Glutamatergic neuron (in vitro differentiated cells): ENCODE measurements at regions not wholly inside any gene's neighbourhood (a gene's known extent, or its start where the extent isn't known, plus 50 kb on each side); places are given as distances from the start of the nearest gene placed in this dataset.

ENCODE experiments used
- DNase-seq: peaks from one replicate; pipeline ENCODE4 v3.0.0; 2022
- H3K27ac Mint-ChIP-seq: one replicate; pipeline ENCODE4 v1.8.0; 2020; ENCODE audit warnings: mild to moderate bottlenecking, mixed read lengths, inconsistent platforms; ENCODE audit not compliant: unreplicated experiment
- H3K27me3 Mint-ChIP-seq: one replicate; pipeline ENCODE4 v1.8.0; 2020; ENCODE audit warnings: mild to moderate bottlenecking, moderate library complexity, mixed read lengths, inconsistent platforms; ENCODE audit not compliant: unreplicated experiment
- H3K36me3 Mint-ChIP-seq: one replicate; pipeline ENCODE4 v1.8.0; 2020; ENCODE audit warnings: mild to moderate bottlenecking, mixed read lengths, inconsistent platforms; ENCODE audit not compliant: unreplicated experiment
- H3K4me1 Mint-ChIP-seq: one replicate; pipeline ENCODE4 v1.8.0; 2020; ENCODE audit warnings: mild to moderate bottlenecking, low read depth, mixed read lengths, inconsistent platforms; ENCODE audit not compliant: unreplicated experiment
- H3K4me3 Mint-ChIP-seq: one replicate; pipeline ENCODE4 v1.8.0; 2020; ENCODE audit warnings: mild to moderate bottlenecking, mixed read lengths, inconsistent platforms; ENCODE audit not compliant: unreplicated experiment
- H3K9me3 Mint-ChIP-seq: one replicate; pipeline ENCODE4 v1.8.0; 2020; ENCODE audit warnings: mild to moderate bottlenecking, moderate library complexity, mixed read lengths, inconsistent platforms; ENCODE audit not compliant: unreplicated experiment
- CTCF ChIP-seq: fragments of 200-600 bp; sonication (generic); IDR thresholded peaks from one replicate; pipeline ENCODE4 v1.5.0; 2021; ENCODE audit not compliant: partially characterized antibody, unreplicated experiment

- Mint-ChIP-seq H3K27ac (no peak overlapping the region), H3K4me1 (no peaks in the 10 kb centered on the region), H3K9me3 (no peaks in the 10 kb centered on the region)
These were observed 92.9 kb downstream of the RPS12 start for GRCh38 chr6:132907231-132907630.

GRCh38 chr6:132907914-132908313 is 93.5 kb downstream of the RPS12 start:
- H3K27ac Mint-ChIP-seq, result no peak overlapping the region

More at GRCh38 chr6:132907231-132907630, 92.9 kb downstream of the RPS12 start:
- DNase-seq, result no peak
- no peak overlapping the region for H3K4me3 Mint-ChIP-seq
- TF ChIP-seq CTCF, result no peak
- H3K27me3 Mint-ChIP-seq, result no peaks in the 10 kb centered on the region
- no peaks in the 10 kb centered on the region for H3K36me3 Mint-ChIP-seq

GRCh38 chr6:132909742-132910141 is 95.4 kb downstream of the RPS12 start:
- no peak overlapping the region for H3K27ac Mint-ChIP-seq
- H3K4me3 Mint-ChIP-seq, result no peak overlapping the region
- no peaks in the 10 kb centered on the region for H3K9me3 Mint-ChIP-seq
- H3K27me3 Mint-ChIP-seq, result no peaks in the 10 kb centered on the region
- DNase-seq, result no peak
- TF ChIP-seq CTCF, result no peak
- no peaks in the 10 kb centered on the region for H3K36me3 Mint-ChIP-seq
- H3K4me1 Mint-ChIP-seq, result no peaks in the 10 kb centered on the region

More at GRCh38 chr6:132907914-132908313, 93.5 kb downstream of the RPS12 start:
- no peak overlapping the region for H3K4me3 Mint-ChIP-seq
- no peak for TF ChIP-seq CTCF
- no peaks in the 10 kb centered on the region for H3K9me3 Mint-ChIP-seq
- no peak for DNase-seq
- no peaks in the 10 kb centered on the region for H3K36me3 Mint-ChIP-seq
- H3K4me1 Mint-ChIP-seq, result no peaks in the 10 kb centered on the region
- no peaks in the 10 kb centered on the region for H3K27me3 Mint-ChIP-seq

- no peak overlapping the region for H3K27ac Mint-ChIP-seq
- no peak for DNase-seq
- no peaks in the 10 kb centered on the region for H3K9me3 Mint-ChIP-seq
- H3K4me3 Mint-ChIP-seq, result no peak overlapping the region
- H3K36me3 Mint-ChIP-seq, result no peaks in the 10 kb centered on the region
- TF ChIP-seq CTCF, result no peak
- no peaks in the 10 kb centered on the region for H3K27me3 Mint-ChIP-seq
- H3K4me1 Mint-ChIP-seq, result no peaks in the 10 kb centered on the region
These were observed 96.4 kb downstream of the RPS12 start for GRCh38 chr6:132910759-132911158.

- Mint-ChIP-seq H3K4me1 (no peaks in the 10 kb centered on the region), H3K9me3 (no peaks in the 10 kb centered on the region), H3K27me3 (no peaks in the 10 kb centered on the region), H3K4me3 (no peak overlapping the region), H3K36me3 (no peaks in the 10 kb centered on the region), H3K27ac (no peak overlapping the region)
- TF ChIP-seq CTCF, result no peak
- DNase-seq, result no peak
These were observed 104.9 kb downstream of the RPS12 start for GRCh38 chr6:132919045-132919860.
